Mucosa of stomach (tissue), 1 donor: ENCODE measurements at regions not wholly inside any gene's neighbourhood (a gene's known extent, or its start where the extent isn't known, plus 50 kb on each side); places are given as distances from the start of the nearest gene placed in this dataset.

ENCODE experiments used
- H3K27me3 ChIP-seq: one replicate; pipeline ENCODE4 v1.7.0; 2013; ENCODE audit warnings: mild to moderate bottlenecking, low read length; ENCODE audit not compliant: control insufficient read depth, insufficient read depth
- H3K36me3 ChIP-seq: one replicate; pipeline ENCODE4 v1.7.0; 2013; ENCODE audit warnings: low read length; ENCODE audit not compliant: control insufficient read depth, insufficient read depth
- H3K4me1 ChIP-seq: one replicate; pipeline ENCODE4 v1.7.0; 2013; ENCODE audit warnings: mild to moderate bottlenecking, low read length; ENCODE audit not compliant: control insufficient read depth, insufficient read depth
- H3K4me3 ChIP-seq: one replicate; pipeline ENCODE4 v1.7.0; 2013; ENCODE audit warnings: low read length
- H3K9ac ChIP-seq: one replicate; pipeline ENCODE4 v1.7.0; 2013; ENCODE audit warnings: mild to moderate bottlenecking, low read length, moderate library complexity
- H3K9me3 ChIP-seq: one replicate; pipeline ENCODE4 v1.7.0; 2013; ENCODE audit warnings: mild to moderate bottlenecking, low read length, moderate library complexity; ENCODE audit not compliant: control insufficient read depth
- donor health status: Pancreatic carcinoma.

DNA sequence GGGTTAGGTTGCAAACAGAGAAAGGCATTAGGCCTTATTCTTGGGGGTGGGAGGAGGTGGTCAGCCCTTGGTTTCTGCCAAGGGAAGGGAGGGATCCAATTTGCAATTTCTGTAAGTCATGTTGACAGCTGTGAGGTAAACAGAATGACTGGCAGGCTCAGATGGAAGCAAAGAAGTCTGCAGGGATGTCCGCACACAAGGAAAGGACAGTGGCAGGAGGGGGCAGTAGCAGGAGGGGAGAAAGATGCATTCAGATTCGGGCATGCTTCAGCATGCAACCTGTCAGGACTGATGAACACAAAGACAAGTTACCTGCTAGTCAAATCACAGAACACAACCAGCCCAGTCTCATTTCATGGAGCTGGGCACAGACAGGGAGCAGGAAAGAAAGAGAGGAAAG, 217.9 kb upstream of the FOXA2 start:
- Histone ChIP-seq H3K9me3 (no peaks in the 10 kb centered on the region), H3K36me3 (no peaks in the 10 kb centered on the region), H3K4me1 (peaks cover 14% of the 10 kb centered on the region), H3K4me3 (no peak overlapping the region), H3K27me3 (no peaks in the 10 kb centered on the region), H3K9ac (no peak overlapping the region)

DNA sequence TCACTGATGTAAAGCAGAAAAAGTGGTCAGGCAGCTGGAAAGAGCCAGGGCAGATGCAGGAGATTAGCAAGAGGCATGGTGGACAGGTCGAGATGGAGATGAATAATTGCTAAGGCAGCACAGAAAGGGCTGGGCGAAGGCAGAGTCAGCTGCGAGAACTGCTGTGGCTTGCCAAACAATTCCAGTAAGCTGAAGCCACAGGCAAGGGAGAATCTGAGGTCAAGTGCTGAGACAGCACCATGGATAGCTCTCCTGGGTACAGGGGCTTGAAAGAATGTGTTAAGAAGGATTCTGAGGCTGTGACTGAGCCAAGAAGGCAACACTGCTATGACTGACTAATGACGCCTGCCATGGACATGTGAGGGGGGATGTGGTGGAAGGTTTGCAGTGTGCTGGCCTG, 220.8 kb upstream of the FOXA2 start:
- Histone ChIP-seq H3K27me3 (no peaks in the 10 kb centered on the region), H3K4me3 (no peak overlapping the region), H3K36me3 (no peaks in the 10 kb centered on the region), H3K4me1 (peaks cover 42% of the 10 kb centered on the region), H3K9ac (no peak overlapping the region), H3K9me3 (no peaks in the 10 kb centered on the region)

DNA sequence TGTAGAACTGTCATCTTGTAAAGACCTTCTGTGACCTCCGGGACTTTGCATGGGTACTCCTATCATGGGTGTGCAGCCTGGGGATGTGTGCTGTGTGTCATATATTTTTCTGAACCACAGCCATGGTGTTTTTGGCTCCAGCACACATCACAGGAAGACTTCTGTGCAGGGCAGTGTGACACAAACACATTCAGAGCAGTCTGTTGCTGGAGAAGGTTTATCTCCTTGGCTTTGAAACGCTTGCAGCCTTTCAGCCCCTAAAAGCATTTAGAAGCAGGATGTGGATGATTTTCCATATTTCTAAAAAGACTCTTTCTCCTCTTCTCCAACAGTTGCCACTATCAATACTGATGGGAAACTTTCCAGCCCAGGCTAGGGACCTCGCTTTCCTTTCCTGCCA, 221.6 kb upstream of the FOXA2 start:
- no peaks in the 10 kb centered on the region for H3K9me3 ChIP-seq
- no peak overlapping the region for H3K9ac ChIP-seq
- peaks cover 50% of the 10 kb centered on the region for H3K4me1 ChIP-seq
- no peaks in the 10 kb centered on the region for H3K27me3 ChIP-seq
- H3K36me3 ChIP-seq: no peaks in the 10 kb centered on the region
- H3K4me3 ChIP-seq: no peak overlapping the region

DNA sequence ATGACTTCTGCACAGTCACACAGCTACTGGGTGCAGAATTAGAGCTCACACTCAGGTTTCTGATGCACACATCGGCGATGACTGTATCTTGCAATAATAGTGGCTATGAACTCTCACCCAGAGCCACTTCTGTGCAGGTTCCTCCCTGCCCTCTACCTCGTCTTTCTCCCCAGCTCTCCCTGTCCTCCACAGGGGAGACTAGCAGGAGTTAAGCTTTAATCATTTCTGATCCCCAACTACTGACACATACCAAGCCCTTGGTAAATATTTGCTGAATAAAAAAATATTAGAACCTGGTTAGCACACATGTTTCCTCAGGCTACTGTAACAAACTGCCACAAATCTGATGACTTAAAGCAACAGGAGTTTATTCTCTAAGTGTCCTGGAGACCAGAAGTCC, 222.7 kb upstream of the FOXA2 start:
- H3K4me3 ChIP-seq: no peak overlapping the region
- no peak overlapping the region for H3K9ac ChIP-seq
- no peaks in the 10 kb centered on the region for H3K9me3 ChIP-seq

DNA sequence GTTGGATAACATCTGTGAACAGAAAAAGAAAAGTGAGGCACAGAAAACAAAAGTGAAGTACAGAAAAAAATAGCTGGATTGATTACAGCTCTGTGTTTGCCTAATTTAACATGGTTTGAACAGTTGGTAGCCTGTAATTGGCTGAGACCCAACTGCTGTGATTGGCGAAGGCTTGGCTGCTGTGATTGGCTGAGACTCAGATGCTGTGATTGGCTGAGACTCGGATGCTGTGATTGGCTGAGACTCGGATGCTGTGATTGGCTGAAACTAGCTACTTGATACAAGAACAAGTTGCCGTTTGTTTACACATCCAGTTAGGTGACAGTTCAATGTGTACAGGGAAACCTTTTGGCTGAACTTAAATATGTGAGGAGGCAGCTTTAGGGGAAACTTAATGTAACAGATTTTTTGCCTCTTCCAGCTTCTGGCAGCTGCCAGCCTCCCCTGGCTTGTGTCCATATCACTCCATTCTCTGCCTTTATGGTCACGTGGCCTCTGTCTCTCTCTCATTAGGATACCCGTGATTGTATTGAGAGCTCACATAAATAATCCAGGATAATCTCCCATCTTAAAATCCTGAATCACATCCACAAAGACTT, 223.4 kb upstream of the FOXA2 start:
- Histone ChIP-seq H3K9ac (no peak overlapping the region), H3K4me3 (no peak overlapping the region), H3K27me3 (no peaks in the 10 kb centered on the region), H3K36me3 (no peaks in the 10 kb centered on the region), H3K9me3 (no peaks in the 10 kb centered on the region), H3K4me1 (peaks cover 64% of the 10 kb centered on the region)

More for the DNA sequence above, 222.7 kb upstream of the FOXA2 start:
- Histone ChIP-seq H3K27me3 (no peaks in the 10 kb centered on the region), H3K36me3 (no peaks in the 10 kb centered on the region), H3K4me1 (peaks cover 60% of the 10 kb centered on the region)

DNA sequence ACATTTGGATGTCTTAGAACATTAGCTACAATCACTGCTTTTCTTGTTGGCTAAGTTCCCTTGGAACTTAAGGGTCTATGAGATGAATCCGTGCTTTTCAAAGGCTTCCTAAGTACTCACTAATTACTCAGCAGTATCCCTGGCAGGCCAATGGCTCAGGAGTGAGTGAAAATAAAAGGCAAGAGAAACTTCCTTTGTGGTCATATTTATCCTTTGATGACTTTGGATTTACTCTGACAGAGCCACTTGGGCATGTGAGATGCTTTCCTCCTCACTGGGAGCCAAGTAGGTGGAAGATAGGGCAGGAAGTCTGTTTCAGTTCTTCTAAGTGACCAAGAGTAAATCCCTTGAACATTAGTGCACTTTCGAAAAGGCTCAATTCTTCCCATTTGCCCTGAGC, 224.3 kb upstream of the FOXA2 start:
- peaks cover 64% of the 10 kb centered on the region for H3K4me1 ChIP-seq
- no peaks in the 10 kb centered on the region for H3K27me3 ChIP-seq
- H3K4me3 ChIP-seq: no peak overlapping the region
- no peaks in the 10 kb centered on the region for H3K9me3 ChIP-seq
- H3K9ac ChIP-seq: no peak overlapping the region
- H3K36me3 ChIP-seq: no peaks in the 10 kb centered on the region

DNA sequence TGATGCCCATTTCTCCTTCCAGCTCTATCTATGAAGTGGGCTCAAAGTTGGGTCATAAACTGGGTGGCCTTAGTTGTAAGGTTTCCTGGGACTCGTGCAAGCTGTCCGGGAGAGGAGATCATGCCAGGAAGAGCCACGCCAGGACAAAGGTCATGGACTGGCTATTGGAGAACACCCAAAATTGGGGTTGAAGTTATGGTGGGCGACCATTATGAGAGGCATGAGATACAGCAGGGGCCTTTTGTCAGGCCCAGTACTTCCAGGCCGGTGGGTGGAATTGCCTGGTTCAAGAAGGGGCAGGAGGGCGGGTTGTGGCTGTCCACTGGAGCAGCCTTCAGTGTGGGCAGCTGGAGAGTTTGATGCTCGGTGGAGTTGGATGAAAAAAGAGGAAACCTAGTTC, 225.1 kb upstream of the SSTR4 start:
- Histone ChIP-seq H3K36me3 (no peaks in the 10 kb centered on the region), H3K27me3 (no peaks in the 10 kb centered on the region), H3K4me1 (peaks cover 68% of the 10 kb centered on the region), H3K4me3 (no peak overlapping the region), H3K9me3 (no peaks in the 10 kb centered on the region), H3K9ac (no peak overlapping the region)

DNA sequence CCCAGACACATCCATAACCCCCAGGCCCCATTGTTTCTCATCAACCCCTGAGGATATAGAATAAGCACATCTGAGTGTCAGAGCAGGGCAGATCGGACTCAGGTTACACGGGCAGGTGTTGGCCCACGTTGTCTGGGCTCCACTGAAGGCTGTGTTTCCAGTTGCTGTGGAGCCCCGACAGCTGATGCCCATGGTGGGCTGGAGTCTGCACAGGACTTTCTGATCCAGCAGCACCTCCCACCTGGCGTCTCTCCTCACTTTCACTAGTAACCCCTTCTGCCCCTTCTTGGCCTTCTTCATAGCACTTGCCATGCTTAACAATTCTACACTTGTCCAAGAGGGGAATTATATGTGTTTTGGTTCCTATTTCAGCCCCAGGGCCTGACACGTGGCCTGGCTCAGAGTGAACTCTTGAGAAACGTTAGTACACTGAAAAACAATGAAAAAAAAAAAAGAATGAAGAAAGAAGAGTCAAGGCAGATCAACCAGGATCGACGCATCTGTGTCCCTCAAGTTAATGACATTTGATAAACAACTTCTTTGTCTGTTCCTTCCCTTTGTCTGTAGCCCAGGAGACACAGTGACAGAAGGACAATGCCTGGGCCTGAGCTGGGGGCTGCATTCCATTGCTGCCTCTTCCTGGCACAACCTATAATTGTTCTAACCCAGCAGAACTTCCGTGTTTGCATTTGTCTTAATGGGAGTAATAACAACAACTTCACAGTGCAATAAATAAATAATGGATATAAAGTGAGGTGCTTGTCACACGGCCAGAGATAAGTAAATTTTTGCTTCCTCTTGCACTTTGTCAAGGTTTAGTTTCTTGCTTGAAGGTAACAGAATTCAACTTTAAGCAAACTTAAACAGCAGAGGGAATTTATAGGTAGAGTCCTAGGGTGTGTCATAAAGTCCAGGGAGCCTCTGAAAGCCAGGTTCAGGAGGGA, 224.2 kb upstream of the SSTR4 start:
- Histone ChIP-seq H3K9ac (no peak overlapping the region), H3K27me3 (no peaks in the 10 kb centered on the region), H3K9me3 (no peaks in the 10 kb centered on the region), H3K4me3 (no peak overlapping the region), H3K36me3 (no peaks in the 10 kb centered on the region), H3K4me1 (peaks cover 67% of the 10 kb centered on the region)

DNA sequence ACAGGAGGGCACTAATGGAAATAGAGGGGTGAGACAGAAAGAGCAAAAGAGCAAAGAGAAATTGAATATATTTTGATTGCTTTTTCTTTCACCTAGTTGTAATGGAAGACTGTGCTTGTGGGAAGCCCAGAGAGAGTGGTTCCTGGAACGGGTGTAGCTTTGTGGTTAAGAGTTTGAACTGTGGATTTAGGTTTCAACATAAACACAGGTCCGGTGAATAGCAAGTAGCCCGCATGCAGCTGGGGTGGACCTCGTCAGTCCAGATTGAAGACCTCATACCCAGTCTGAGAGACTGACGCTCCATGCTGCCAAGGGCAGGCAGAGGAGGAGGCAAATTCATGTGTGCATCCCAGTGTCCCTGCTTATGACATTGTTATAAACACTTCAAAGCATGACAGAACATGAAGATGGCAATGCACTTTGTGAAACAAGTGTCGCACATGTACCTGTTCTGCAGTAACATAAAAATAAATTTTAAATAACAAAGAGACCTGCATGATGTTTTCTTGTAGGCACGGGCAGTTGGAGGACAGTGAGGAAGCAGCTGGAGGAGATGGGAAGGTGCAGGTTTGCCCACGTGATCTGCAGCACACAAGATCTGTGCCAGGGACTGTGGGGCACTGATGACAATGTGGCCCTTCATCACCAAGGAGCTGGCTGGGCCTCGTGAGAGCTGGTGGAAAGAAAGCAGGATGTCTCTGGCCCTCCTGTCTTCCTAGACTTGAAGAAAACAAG, 220.5 kb upstream of the SSTR4 start:
- Histone ChIP-seq H3K36me3 (no peaks in the 10 kb centered on the region), H3K4me3 (no peak overlapping the region), H3K27me3 (no peaks in the 10 kb centered on the region), H3K9me3 (no peaks in the 10 kb centered on the region), H3K9ac (no peak overlapping the region), H3K4me1 (peaks cover 34% of the 10 kb centered on the region)

DNA sequence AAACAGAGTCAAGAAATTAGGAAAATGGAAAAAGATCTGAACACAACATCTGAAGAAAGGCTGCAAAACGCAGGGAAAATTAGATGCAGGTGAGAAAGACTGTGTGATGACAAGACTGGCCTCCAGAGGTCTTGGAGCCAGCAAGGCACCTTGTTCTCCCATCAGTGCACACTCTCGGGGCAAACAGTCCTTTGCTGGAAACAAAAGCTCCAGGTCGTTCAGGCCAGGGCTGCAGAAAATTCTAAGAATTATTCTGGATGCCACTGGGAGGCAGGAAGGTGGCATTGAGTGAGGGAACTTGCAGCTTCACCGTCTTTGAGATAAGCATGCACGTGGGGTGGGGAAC, 219.9 kb upstream of the SSTR4 start:
- no peaks in the 10 kb centered on the region for H3K9me3 ChIP-seq
- no peak overlapping the region for H3K9ac ChIP-seq
- H3K36me3 ChIP-seq: no peaks in the 10 kb centered on the region

DNA sequence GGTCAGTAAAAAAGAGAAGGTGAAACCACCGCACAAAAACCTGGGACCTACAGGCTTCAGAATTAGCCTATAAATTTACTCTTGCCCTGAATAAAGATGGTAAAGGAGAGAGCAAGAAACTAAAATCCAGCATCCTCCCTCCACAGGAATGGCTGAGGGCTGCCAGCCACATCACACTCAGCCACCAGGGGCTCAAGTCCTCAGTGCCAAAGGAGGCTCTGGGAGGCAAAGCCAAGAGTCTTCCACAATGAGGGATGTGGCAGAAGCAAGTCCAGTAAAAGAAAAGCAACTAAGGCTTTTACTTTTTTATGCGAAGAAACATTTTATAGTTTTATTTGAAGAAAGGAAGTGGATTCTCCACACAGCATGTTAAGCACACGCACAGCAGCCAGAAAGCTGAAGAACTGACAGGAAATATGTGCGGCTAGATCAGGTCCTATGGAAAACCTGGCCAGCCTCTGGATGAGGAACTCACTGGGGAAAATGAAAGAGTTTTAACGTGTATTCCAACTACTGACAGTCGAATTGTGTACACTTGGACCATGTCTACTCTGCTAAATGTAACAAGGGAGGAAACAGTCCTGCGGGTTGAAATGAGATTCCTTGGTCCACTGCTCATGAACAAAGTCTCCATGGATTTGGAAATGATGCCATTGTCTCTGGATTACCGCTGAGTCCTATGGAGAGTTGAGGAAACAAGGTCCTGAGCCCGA, 219.4 kb upstream of the SSTR4 start:
- H3K4me3 ChIP-seq: no peak overlapping the region
- no peaks in the 10 kb centered on the region for H3K9me3 ChIP-seq
- no peaks in the 10 kb centered on the region for H3K27me3 ChIP-seq
- H3K9ac ChIP-seq: no peak overlapping the region
- H3K36me3 ChIP-seq: no peaks in the 10 kb centered on the region
- peaks cover 22% of the 10 kb centered on the region for H3K4me1 ChIP-seq

More for the DNA sequence above, 219.9 kb upstream of the SSTR4 start:
- H3K27me3 ChIP-seq: no peaks in the 10 kb centered on the region
- no peak overlapping the region for H3K4me3 ChIP-seq
- peaks cover 28% of the 10 kb centered on the region for H3K4me1 ChIP-seq
